ENCODE measurements at regions not wholly inside any gene's neighbourhood (a gene's known extent, or its start where the extent isn't known, plus 50 kb on each side); places are given as distances from the start of the nearest gene placed in this dataset.
A peak's percentile ranks its signal among the peaks of the same experiment; 100 is the strongest.

- 0 out of 3 replicates have a peak, but pooled peaks of 1 of the 2 experiments have one; percentile 19 for TF ChIP-seq EGR1 (IDR thresholded peaks at IDR 0.05; ENCODE audit: borderline replicate concordance in 1 of 2, low read depth in 2 of 2, low read length in 2 of 2)
Observed at GRCh38 chr2:217248312-217248935, 388.6 kb upstream of the TNP1 start (continued).

DNA sequence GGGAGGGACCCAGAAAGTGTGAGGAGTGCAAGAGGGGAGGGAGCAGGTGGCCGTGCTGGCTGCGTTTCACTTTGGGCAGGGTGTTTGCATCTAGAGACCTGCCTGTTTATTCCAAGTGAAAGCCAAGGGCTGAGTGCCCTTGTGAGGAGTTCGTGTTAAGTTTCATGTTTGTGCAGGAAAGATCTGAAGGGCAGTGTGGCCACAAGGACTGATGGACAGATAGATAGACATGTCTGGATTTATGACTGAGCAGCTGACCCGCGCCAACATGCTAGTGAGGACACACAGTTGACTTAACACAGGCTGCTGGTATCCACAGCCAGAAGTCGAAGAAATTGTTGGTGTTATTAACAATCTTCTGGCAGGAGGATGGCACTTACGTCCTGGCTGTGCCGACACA is 387.6 kb upstream of the TNP1 start:
- FAIRE-seq (no peak), ATAC-seq (no peak), DNase-seq (ENCODE audit: low read depth, low spot score) (no peak)
- H3K36me3 ChIP-seq (ENCODE audit: control insufficient read depth in 2 of 2, insufficient read depth in 2 of 2, low read length in 1 of 2) = no peaks in the 10 kb centered on the region
- no peak overlapping the region for H3K4me2 ChIP-seq (ENCODE audit: control insufficient read depth, insufficient read depth)
- no peaks in the 10 kb centered on the region for H4K20me1 ChIP-seq (ENCODE audit: control insufficient read depth, insufficient read depth)
- in situ Hi-C loops (cut with MboI) (no loop called here), intact Hi-C loops (cut with micrococcal nuclease; ENCODE audit: unreplicated experiment) (no loop called here)
- TF ChIP-seq, protein P1, sequence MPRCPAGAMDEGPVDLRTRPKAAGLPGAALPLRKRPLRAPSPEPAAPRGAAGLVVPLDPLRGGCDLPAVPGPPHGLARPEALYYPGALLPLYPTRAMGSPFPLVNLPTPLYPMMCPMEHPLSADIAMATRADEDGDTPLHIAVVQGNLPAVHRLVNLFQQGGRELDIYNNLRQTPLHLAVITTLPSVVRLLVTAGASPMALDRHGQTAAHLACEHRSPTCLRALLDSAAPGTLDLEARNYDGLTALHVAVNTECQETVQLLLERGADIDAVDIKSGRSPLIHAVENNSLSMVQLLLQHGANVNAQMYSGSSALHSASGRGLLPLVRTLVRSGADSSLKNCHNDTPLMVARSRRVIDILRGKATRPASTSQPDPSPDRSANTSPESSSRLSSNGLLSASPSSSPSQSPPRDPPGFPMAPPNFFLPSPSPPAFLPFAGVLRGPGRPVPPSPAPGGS (IDR thresholded peaks at IDR 0.05; ENCODE audit: borderline replicate concordance, insufficient read depth, low read depth, low read length, poor library complexity, severe bottlenecking) = no peak
- TF ChIP-seq TAF1 (IDR thresholded peaks at IDR 0.05; ENCODE audit: borderline replicate concordance, low read depth, low read length) = no peak
- TF ChIP-seq, protein P2, sequence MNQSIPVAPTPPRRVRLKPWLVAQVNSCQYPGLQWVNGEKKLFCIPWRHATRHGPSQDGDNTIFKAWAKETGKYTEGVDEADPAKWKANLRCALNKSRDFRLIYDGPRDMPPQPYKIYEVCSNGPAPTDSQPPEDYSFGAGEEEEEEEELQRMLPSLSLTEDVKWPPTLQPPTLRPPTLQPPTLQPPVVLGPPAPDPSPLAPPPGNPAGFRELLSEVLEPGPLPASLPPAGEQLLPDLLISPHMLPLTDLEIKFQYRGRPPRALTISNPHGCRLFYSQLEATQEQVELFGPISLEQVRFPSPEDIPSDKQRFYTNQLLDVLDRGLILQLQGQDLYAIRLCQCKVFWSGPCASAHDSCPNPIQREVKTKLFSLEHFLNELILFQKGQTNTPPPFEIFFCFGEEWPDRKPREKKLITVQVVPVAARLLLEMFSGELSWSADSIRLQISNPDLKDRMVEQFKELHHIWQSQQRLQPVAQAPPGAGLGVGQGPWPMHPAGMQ (IDR thresholded peaks at IDR 0.05; ENCODE audit: borderline replicate concordance) = no peak
- H3K79me2 ChIP-seq (ENCODE audit: control insufficient read depth, insufficient read depth, low read length) = no peaks in the 10 kb centered on the region
- 50% methylated on average over 8 of the region's 8 CpGs for WGBS (ENCODE audit: insufficient coverage, insufficient replicate concordance, low lambda C conversion rate, missing lambda C conversion rate)
- SMC1A ChIA-PET (ENCODE audit: uncharacterized antibody, unreplicated experiment) = no interaction called here
- BruUV-seq (replicated peaks) = no TSS peak
- H3K27me3 ChIP-seq (replicated peaks in 1 of 2; ENCODE audit: control insufficient read depth in 2 of 2, insufficient read depth in 2 of 2, low read length in 1 of 2) = no peaks in the 10 kb centered on the region
- no peak overlapping the region for H3K4me3 ChIP-seq
- POLR2A ChIA-PET = no interaction called here
- H3K9me3 ChIP-seq (replicated peaks; ENCODE audit: control insufficient read depth, insufficient read depth, low read length) = no peaks in the 10 kb centered on the region
- CTCF ChIA-PET = no interaction called here
- H3K27ac ChIP-seq (ENCODE audit: control insufficient read depth, insufficient read depth) = no peak overlapping the region
- H3K9ac ChIP-seq (ENCODE audit: control insufficient read depth, insufficient read depth, low read length) = no peak overlapping the region
- RAD21 ChIA-PET (ENCODE audit: unreplicated experiment) = no interaction called here
- H3K4me1 ChIP-seq (ENCODE audit: control insufficient read depth, insufficient read depth, low read length) = peaks cover 16% of the 10 kb centered on the region
- H2AFZ ChIP-seq (ENCODE audit: control insufficient read depth, low read depth, low read length) = no peak overlapping the region

Measured in GM12878 (cell line).